HepG2 (cell line): ENCODE measurements at regions not wholly inside any gene's neighbourhood (a gene's known extent, or its start where the extent isn't known, plus 50 kb on each side); places are given as distances from the start of the nearest gene placed in this dataset.

Experiments used
- ATAC-seq: fragments of 200-7000 bp; cut with Tn5 transposase; 3 replicates; pipeline ENCODE4 v1.9.1; 2020; ENCODE audit warnings: mild to moderate bottlenecking, moderate library complexity
- BruUV-seq: library from RNA; stranded (reverse); fragments of 400-500 nt; replicated peaks from 2 replicates; lab custom pipeline; 2021; lab: Mats Ljungman, UMichigan
- CTCF ChIA-PET: fragments of 300-600 bp; formaldehyde crosslinking; extraction: SDS; loops from one replicate; lab custom pipeline; 2021; ENCODE audit warnings: low total read pairs, inconsistent platforms, low intra/inter-chr PET ratio; lab: Yijun Ruan, JAX
- POLR2A ChIA-PET: fragments of 350-600 bp; sonication (Branson Sonifier 250); formaldehyde crosslinking; loops from one replicate; lab custom pipeline; 2020; ENCODE audit warnings: antibody characterized with exemption, inconsistent platforms; lab: Yijun Ruan, JAX
- DNase-seq: peaks from one replicate; pipeline ENCODE4 v3.0.0-alpha.2; 2015; ENCODE audit warnings: low spot score
- FAIRE-seq: peaks from 3 replicates; lab custom pipeline; 2011; peaks lifted over from hg19 to GRCh38; lab: Jason Lieb, UNC
- H2AFZ ChIP-seq: one replicate; pipeline ENCODE4 v1.6.1; 2011; ENCODE audit warnings: low read length, inconsistent platforms
- H3K27ac ChIP-seq: fragments of 300-600 bp; 3 replicates; pipeline ENCODE4 v1.8.0; 2011; ENCODE audit warnings: mixed run types, mild to moderate bottlenecking, mixed read lengths, low read length, inconsistent platforms; ENCODE audit not compliant: insufficient read depth; ENCODE audit errors: extremely low read length
- H3K27me3 ChIP-seq, 2 experiments: fragments of 200-600 bp in 1 of 2; 2 replicates in 1 of 2; 3 replicates in 1 of 2; pipeline versions ENCODE4 v1.6.0 to v1.8.0; 2011; ENCODE audit warnings: low read length in 2 of 2, mild to moderate bottlenecking in 2 of 2, moderate library complexity in 2 of 2, inconsistent platforms in 1 of 2; ENCODE audit not compliant: insufficient read depth in 2 of 2, control insufficient read depth in 1 of 2
- H3K36me3 ChIP-seq, 2 experiments: fragments of 200-600 bp in 1 of 2; replicated peaks in 1 of 2; 2 replicates in 1 of 2; 3 replicates in 1 of 2; pipeline versions ENCODE4 v1.5.1 to v1.8.0; 2011; ENCODE audit warnings: low read length in 2 of 2, inconsistent platforms in 1 of 2; ENCODE audit not compliant: insufficient read depth in 2 of 2, control insufficient read depth in 1 of 2
- H3K4me1 ChIP-seq: 2 replicates; pipeline ENCODE4 v1.5.1; 2012; ENCODE audit warnings: low read length, inconsistent platforms; ENCODE audit not compliant: insufficient read depth
- H3K4me2 ChIP-seq: 2 replicates; pipeline ENCODE4 v1.6.0; 2011; ENCODE audit warnings: low read depth, low read length, inconsistent platforms
- H3K4me3 ChIP-seq, 3 experiments: fragments of 200-600 bp in 1 of 3; sonication (generic), shearing (Covaris generic) in 1 of 3; replicated peaks in 1 of 3; 2 replicates each; pipeline ENCODE4 v1.5.1; 2011 to 2016; ENCODE audit warnings: low read length in 3 of 3, inconsistent platforms in 2 of 3, low read depth in 2 of 3, mild to moderate bottlenecking in 2 of 3, control low read depth in 1 of 3, mixed read lengths in 1 of 3; ENCODE audit not compliant: insufficient read depth in 1 of 3
- H3K79me2 ChIP-seq: one replicate; pipeline ENCODE4 v1.6.1; 2011; ENCODE audit warnings: low read length, inconsistent platforms; ENCODE audit not compliant: insufficient read depth
- H3K9ac ChIP-seq: 2 replicates; pipeline ENCODE4 v1.6.0; 2011; ENCODE audit warnings: mild to moderate bottlenecking, low read depth, low read length, inconsistent platforms; ENCODE audit not compliant: insufficient read depth
- H3K9me3 ChIP-seq: 2 replicates; pipeline ENCODE4 v1.5.1; 2012; ENCODE audit warnings: mild to moderate bottlenecking, low read length
- H4K20me1 ChIP-seq: 2 replicates; pipeline ENCODE4 v1.6.0; 2011; ENCODE audit warnings: inconsistent platforms, mild to moderate bottlenecking, low read length, moderate library complexity; ENCODE audit not compliant: insufficient read depth
- GTF3A ChIP-seq: sonication (generic); formaldehyde crosslinking; conservative IDR thresholded peaks from 2 replicates; pipeline ENCODE4 v1.4.0; 2020; ENCODE audit warnings: mild to moderate bottlenecking, missing genetic modification reagents
- IRF2 ChIP-seq: IDR thresholded peaks from 2 replicates; pipeline ENCODE4 v1.6.1; 2018; ENCODE audit warnings: missing genetic modification reagents, missing compliant biosample characterization
- KDM1A ChIP-seq: IDR thresholded peaks from 2 replicates; pipeline ENCODE4 v1.6.1; 2016; ENCODE audit warnings: missing compliant biosample characterization
- NR2F6 ChIP-seq, 2 experiments: IDR thresholded peaks; 2 replicates each; pipeline ENCODE4 v1.6.1; 2016; ENCODE audit warnings: antibody characterized with exemption in 1 of 2, mild to moderate bottlenecking in 1 of 2
- RBFOX2 ChIP-seq: fragments of 200-400 bp; formaldehyde crosslinking; IDR thresholded peaks from 2 replicates; pipeline ENCODE4 v1.6.1; 2017; ENCODE audit warnings: low read depth, mild to moderate bottlenecking, low read length
- SKI ChIP-seq: fragments of 450-650 bp; IDR thresholded peaks from one replicate; pipeline ENCODE4 v1.6.1; 2018; ENCODE audit warnings: mild to moderate bottlenecking; ENCODE audit not compliant: partially characterized antibody
- STAG1 ChIP-seq: sonication (generic); formaldehyde crosslinking; IDR thresholded peaks from 2 replicates; pipeline ENCODE4 v1.4.0; 2020; ENCODE audit warnings: missing genetic modification reagents
- ZNF263 ChIP-seq: sonication (generic); formaldehyde crosslinking; IDR thresholded peaks from 2 replicates; pipeline ENCODE4 v1.4.0; 2020; ENCODE audit warnings: missing genetic modification reagents
- ZNF337 ChIP-seq: sonication (generic); formaldehyde crosslinking; IDR thresholded peaks from 2 replicates; pipeline ENCODE4 v1.5.1; 2020; ENCODE audit warnings: missing genetic modification reagents, low read depth, mild to moderate bottlenecking, borderline replicate concordance
- ZNF644 ChIP-seq: IDR thresholded peaks from 2 replicates; pipeline ENCODE4 v1.6.1; 2016; ENCODE audit warnings: low read depth
- ZNF777 ChIP-seq: sonication (generic); formaldehyde crosslinking; IDR thresholded peaks from 2 replicates; pipeline ENCODE4 v1.4.0; 2020; ENCODE audit warnings: missing genetic modification reagents
- WGBS: methylation state at CpG from one replicate; pipeline ENCODE4 v1.1.6; 2017; ENCODE audit warnings: low lambda C conversion rate; 5-methylcytosine and 5-hydroxymethylcytosine counted together
- in situ Hi-C: cut with HindIII; loops from 2 replicates; pipeline ENCODE4 v1.10.0; 2017; ENCODE audit warnings: low pct_unique_long_range_greater_than_20kb; ENCODE audit not compliant: extremely low pct_ligation_motif_present
- intact Hi-C: fragments of 100-400 bp; cut with micrococcal nuclease; formaldehyde crosslinking; loops from one replicate; pipeline ENCODE4 v1.10.0; 2022; ENCODE audit not compliant: unreplicated experiment
- TF ChIP-seq, protein P1 (sequence below): sonication (generic); formaldehyde crosslinking; IDR thresholded peaks from 2 replicates; pipeline ENCODE4 v1.5.0; 2020; ENCODE audit warnings: mild to moderate bottlenecking, missing genetic modification reagents, borderline replicate concordance
- TF ChIP-seq, protein P2 (sequence below): sonication (generic); formaldehyde crosslinking; IDR thresholded peaks from 2 replicates; pipeline ENCODE4 v1.9.0; 2022; ENCODE audit warnings: missing genetic modification reagents, mild to moderate bottlenecking, borderline replicate concordance
- TF ChIP-seq, protein P3 (sequence below): sonication (generic); formaldehyde crosslinking; IDR thresholded peaks from 2 replicates; pipeline ENCODE4 v1.4.0; 2020; ENCODE audit warnings: mild to moderate bottlenecking, missing genetic modification reagents
- TF ChIP-seq, protein P4 (sequence below): sonication (generic); formaldehyde crosslinking; IDR thresholded peaks from 2 replicates; pipeline ENCODE4 v1.8.0; 2022; ENCODE audit warnings: mild to moderate bottlenecking, missing genetic modification reagents; ENCODE audit not compliant: insufficient replicate concordance

DNA sequence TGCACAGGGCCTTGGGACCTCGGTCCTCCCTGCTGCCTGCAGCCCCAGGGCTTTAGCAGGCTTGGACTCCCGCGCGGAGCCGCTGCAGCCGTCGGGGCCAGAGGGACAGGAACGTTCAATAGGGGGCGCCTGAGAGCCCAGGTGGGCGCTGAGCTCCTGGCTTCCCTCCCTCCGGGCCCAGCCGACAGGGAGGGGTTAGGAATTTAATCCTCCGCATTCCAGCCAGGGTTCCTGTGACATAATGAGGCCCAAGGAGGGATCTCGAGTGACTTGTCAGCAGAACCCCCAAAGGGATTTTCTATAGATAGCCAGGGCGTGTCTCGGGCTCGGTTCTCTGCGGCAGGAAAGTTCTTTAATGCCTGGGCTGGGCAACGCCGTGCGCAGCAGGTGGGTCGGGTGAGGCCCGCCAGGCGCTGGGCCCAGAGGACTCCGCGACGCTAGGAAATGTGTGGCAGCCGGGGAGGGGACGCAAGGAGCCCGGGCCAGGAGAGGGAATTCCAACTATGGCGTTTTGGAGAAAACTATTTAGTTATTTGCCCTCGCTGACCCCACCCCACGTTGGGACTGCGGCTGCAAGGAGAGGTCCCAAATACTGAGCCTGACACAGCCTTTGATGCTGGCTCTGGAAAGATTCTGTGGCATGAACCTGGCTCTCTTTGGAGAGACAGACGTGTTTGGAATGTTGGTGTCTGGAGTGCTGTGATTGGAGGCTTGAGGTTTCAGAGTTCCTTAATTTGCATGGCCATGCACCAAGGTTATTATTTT is 285.2 kb upstream of the GATB start (continued):
- TF ChIP-seq STAG1 (CRISPR knock-in tag) (peak; percentile 50), ZNF777 (CRISPR knock-in tag) (peak; percentile 73)
- TF ChIP-seq, protein P1, sequence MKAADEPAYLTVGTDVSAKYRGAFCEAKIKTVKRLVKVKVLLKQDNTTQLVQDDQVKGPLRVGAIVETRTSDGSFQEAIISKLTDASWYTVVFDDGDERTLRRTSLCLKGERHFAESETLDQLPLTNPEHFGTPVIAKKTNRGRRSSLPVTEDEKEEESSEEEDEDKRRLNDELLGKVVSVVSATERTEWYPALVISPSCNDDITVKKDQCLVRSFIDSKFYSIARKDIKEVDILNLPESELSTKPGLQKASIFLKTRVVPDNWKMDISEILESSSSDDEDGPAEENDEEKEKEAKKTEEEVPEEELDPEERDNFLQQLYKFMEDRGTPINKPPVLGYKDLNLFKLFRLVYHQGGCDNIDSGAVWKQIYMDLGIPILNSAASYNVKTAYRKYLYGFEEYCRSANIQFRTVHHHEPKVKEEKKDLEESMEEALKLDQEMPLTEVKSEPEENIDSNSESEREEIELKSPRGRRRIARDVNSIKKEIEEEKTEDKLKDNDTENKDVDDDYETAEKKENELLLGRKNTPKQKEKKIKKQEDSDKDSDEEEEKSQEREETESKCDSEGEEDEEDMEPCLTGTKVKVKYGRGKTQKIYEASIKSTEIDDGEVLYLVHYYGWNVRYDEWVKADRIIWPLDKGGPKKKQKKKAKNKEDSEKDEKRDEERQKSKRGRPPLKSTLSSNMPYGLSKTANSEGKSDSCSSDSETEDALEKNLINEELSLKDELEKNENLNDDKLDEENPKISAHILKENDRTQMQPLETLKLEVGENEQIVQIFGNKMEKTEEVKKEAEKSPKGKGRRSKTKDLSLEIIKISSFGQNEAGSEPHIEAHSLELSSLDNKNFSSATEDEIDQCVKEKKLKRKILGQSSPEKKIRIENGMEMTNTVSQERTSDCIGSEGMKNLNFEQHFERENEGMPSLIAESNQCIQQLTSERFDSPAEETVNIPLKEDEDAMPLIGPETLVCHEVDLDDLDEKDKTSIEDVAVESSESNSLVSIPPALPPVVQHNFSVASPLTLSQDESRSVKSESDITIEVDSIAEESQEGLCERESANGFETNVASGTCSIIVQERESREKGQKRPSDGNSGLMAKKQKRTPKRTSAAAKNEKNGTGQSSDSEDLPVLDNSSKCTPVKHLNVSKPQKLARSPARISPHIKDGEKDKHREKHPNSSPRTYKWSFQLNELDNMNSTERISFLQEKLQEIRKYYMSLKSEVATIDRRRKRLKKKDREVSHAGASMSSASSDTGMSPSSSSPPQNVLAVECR, result no peak
- TF ChIP-seq, protein P2, sequence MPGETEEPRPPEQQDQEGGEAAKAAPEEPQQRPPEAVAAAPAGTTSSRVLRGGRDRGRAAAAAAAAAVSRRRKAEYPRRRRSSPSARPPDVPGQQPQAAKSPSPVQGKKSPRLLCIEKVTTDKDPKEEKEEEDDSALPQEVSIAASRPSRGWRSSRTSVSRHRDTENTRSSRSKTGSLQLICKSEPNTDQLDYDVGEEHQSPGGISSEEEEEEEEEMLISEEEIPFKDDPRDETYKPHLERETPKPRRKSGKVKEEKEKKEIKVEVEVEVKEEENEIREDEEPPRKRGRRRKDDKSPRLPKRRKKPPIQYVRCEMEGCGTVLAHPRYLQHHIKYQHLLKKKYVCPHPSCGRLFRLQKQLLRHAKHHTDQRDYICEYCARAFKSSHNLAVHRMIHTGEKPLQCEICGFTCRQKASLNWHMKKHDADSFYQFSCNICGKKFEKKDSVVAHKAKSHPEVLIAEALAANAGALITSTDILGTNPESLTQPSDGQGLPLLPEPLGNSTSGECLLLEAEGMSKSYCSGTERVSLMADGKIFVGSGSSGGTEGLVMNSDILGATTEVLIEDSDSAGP (CRISPR knock-in tag), result 0 out of 2 replicates have a peak, but pooled peaks have one; percentile 11
- TF ChIP-seq, all 625 proteins: peak for 6

DNA sequence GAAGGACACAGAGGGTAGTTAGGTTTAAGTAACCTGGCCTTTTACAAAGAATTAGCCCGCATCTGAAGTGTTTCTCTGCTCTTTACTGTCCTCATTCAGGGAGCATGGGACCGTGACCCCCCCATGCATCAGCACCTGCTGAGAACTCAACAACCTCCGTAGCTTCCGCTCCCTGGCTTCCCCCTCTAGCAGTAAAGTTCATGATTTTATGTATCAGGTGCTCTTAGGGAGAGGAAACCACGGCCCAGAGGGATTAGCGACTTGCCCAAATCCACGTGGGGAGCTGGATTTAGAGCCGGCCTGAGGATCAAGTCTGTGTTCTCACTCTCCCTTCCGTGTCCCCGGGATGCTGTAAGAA is 284.6 kb upstream of the GATB start:
- no peak for FAIRE-seq
- intact Hi-C loops (loop anchor here (5.0 kb wide), 1 partner anchor 342 kb away; no protein-coding TSS in a partner anchor), in situ Hi-C loops (no loop called here)
- 30% methylated on average over 10 of the region's 10 CpGs for WGBS
- ChIA-PET POLR2A (no interaction called here), CTCF (no interaction called here)
- H3K4me2 ChIP-seq, result peak overlapping the region; percentile 42; the same call in 1 of the 2 replicates
- peak overlapping the region in 1 of 3 experiments; percentile 20; a peak in 1 of 6 replicates for H3K4me3 ChIP-seq
- peaks cover 16% of the 10 kb centered on the region for H3K4me1 ChIP-seq
- H3K27ac ChIP-seq, result no peak overlapping the region
- no TSS peak for BruUV-seq
- H4K20me1 ChIP-seq, result no peaks in the 10 kb centered on the region
- no peak overlapping the region for H2AFZ ChIP-seq
- DNase-seq, result no peak
- no peak overlapping the region for H3K9ac ChIP-seq
- H3K36me3 ChIP-seq, result no peaks in the 10 kb centered on the region
- peaks cover 0 to 23% of the 10 kb centered on the region in 2 experiments; a peak in 3 of 5 replicates for H3K27me3 ChIP-seq
- no peaks in the 10 kb centered on the region for H3K79me2 ChIP-seq
- no peaks in the 10 kb centered on the region for H3K9me3 ChIP-seq
- ATAC-seq, result no peak
- TF ChIP-seq ZNF644, result no peak
- TF ChIP-seq NR2F6 (IDR thresholded peaks at IDR 0.05), result no peak
- no peak for TF ChIP-seq NR2F6 (CRISPR knock-in tag; IDR thresholded peaks at IDR 0.05)
- TF ChIP-seq IRF2 (CRISPR knock-in tag), result no peak
- TF ChIP-seq, protein P3, sequence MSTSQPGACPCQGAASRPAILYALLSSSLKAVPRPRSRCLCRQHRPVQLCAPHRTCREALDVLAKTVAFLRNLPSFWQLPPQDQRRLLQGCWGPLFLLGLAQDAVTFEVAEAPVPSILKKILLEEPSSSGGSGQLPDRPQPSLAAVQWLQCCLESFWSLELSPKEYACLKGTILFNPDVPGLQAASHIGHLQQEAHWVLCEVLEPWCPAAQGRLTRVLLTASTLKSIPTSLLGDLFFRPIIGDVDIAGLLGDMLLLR, result no peak
- TF ChIP-seq RBFOX2, result no peak
- no peak for TF ChIP-seq SKI
- TF ChIP-seq ZNF263 (CRISPR knock-in tag), result no peak
- TF ChIP-seq, protein P4, sequence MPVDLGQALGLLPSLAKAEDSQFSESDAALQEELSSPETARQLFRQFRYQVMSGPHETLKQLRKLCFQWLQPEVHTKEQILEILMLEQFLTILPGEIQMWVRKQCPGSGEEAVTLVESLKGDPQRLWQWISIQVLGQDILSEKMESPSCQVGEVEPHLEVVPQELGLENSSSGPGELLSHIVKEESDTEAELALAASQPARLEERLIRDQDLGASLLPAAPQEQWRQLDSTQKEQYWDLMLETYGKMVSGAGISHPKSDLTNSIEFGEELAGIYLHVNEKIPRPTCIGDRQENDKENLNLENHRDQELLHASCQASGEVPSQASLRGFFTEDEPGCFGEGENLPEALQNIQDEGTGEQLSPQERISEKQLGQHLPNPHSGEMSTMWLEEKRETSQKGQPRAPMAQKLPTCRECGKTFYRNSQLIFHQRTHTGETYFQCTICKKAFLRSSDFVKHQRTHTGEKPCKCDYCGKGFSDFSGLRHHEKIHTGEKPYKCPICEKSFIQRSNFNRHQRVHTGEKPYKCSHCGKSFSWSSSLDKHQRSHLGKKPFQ (CRISPR knock-in tag), result no peak
- no peak for TF ChIP-seq KDM1A (CRISPR knock-in tag)
- TF ChIP-seq ZNF337, result no peak
- TF ChIP-seq GTF3A (CRISPR knock-in tag), result no peak
